H1 (cell line): ENCODE measurements at regions not wholly inside any gene's neighbourhood (a gene's known extent, or its start where the extent isn't known, plus 50 kb on each side); places are given as distances from the start of the nearest gene placed in this dataset.

Experiments used
- ASH2L ChIP-seq: fragments of 200-600, 300-600 bp; sonication (generic); IDR thresholded peaks from one replicate; pipeline ENCODE4 v1.7.1; 2017; ENCODE audit warnings: low read length
- CTCF ChIP-seq, 3 experiments: IDR thresholded peaks; 1 replicate in 2 of 3; 2 replicates in 1 of 3; pipeline versions ENCODE4 v1.5.1 to v1.6.1; 2011; ENCODE audit warnings: low read length in 3 of 3, mild to moderate bottlenecking in 3 of 3, inconsistent platforms in 2 of 3, low read depth in 1 of 3, moderate library complexity in 1 of 3; ENCODE audit not compliant: insufficient read depth in 1 of 3; ENCODE audit errors: control extremely low read depth in 1 of 3
- POLR2A ChIP-seq, 2 experiments: IDR thresholded peaks; 1 replicate in 1 of 2; 2 replicates in 1 of 2; pipeline ENCODE4 v1.6.1; 2011; ENCODE audit warnings: low read depth in 2 of 2, low read length in 2 of 2, mild to moderate bottlenecking in 2 of 2; ENCODE audit errors: control extremely low read depth in 1 of 2
- YY1 ChIP-seq: IDR thresholded peaks from 2 replicates; pipeline ENCODE4 v1.6.1; 2011; ENCODE audit warnings: low read depth, mild to moderate bottlenecking, low read length
- ZNF274 ChIP-seq: IDR thresholded peaks from 2 replicates; pipeline ENCODE4 v1.7.0; 2012; ENCODE audit warnings: low read length, borderline replicate concordance; ENCODE audit errors: extremely low read depth

GRCh38 chr1:157219600-157219999, 81.4 kb upstream of the ETV3 start:
- TF ChIP-seq ZNF274 = no peak
- no peak for TF ChIP-seq CTCF (IDR thresholded peaks at IDR 0.05; ENCODE audit: control extremely low read depth in 1 of 3, insufficient read depth in 1 of 3, low read depth in 1 of 3, low read length in 3 of 3)
- no peak for TF ChIP-seq POLR2A (IDR thresholded peaks at IDR 0.05; ENCODE audit: control extremely low read depth in 1 of 2, low read depth in 2 of 2, low read length in 2 of 2)
- no peak for TF ChIP-seq ASH2L
- no peak for TF ChIP-seq YY1
